ENCODE measurements at regions not wholly inside any gene's neighbourhood (a gene's known extent, or its start where the extent isn't known, plus 50 kb on each side); places are given as distances from the start of the nearest gene placed in this dataset.

- TF ChIP-seq EZH2 (IDR thresholded peaks at IDR 0.05; ENCODE audit: borderline replicate concordance, low read depth, low read length, severe bottlenecking), result no peak
- TF ChIP-seq, protein P1, sequence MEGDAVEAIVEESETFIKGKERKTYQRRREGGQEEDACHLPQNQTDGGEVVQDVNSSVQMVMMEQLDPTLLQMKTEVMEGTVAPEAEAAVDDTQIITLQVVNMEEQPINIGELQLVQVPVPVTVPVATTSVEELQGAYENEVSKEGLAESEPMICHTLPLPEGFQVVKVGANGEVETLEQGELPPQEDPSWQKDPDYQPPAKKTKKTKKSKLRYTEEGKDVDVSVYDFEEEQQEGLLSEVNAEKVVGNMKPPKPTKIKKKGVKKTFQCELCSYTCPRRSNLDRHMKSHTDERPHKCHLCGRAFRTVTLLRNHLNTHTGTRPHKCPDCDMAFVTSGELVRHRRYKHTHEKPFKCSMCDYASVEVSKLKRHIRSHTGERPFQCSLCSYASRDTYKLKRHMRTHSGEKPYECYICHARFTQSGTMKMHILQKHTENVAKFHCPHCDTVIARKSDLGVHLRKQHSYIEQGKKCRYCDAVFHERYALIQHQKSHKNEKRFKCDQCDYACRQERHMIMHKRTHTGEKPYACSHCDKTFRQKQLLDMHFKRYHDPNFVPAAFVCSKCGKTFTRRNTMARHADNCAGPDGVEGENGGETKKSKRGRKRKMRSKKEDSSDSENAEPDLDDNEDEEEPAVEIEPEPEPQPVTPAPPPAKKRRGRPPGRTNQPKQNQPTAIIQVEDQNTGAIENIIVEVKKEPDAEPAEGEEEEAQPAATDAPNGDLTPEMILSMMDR (IDR thresholded peaks at IDR 0.05; ENCODE audit: extremely low read depth in 1 of 2, insufficient read depth in 1 of 2, low read depth in 1 of 2, low read length in 2 of 2), result no peak
- TF ChIP-seq POLR2A (IDR thresholded peaks at IDR 0.05; ENCODE audit: low read depth, low read length), result no peak
- no peak for TF ChIP-seq POLR2AphosphoS5 (IDR thresholded peaks at IDR 0.05; ENCODE audit: insufficient read depth, low read depth, low read length)
- TF ChIP-seq GATA2 (IDR thresholded peaks at IDR 0.05; ENCODE audit: insufficient read depth, insufficient read length, low read depth, low read length), result no peak
- TF ChIP-seq FOS (IDR thresholded peaks at IDR 0.05; ENCODE audit: borderline replicate concordance, insufficient read depth, low read length), result no peak
- no peak for TF ChIP-seq MAX (IDR thresholded peaks at IDR 0.05; ENCODE audit: insufficient read depth, insufficient read length)
- TF ChIP-seq JUN (IDR thresholded peaks at IDR 0.05; ENCODE audit: borderline replicate concordance, insufficient read depth, insufficient read length, low read depth), result no peak
Measured at GRCh38 chr20:22791396-22791795, 207.0 kb upstream of the FOXA2 start.

Measured in endothelial cell of umbilical vein (primary cell).